ENCODE measurements at regions not wholly inside any gene's neighbourhood (a gene's known extent, or its start where the extent isn't known, plus 50 kb on each side); places are given as distances from the start of the nearest gene placed in this dataset.
"Not testable (repeated sequence)": the region's sequence is repeated elsewhere in the genome, so short reads cannot be mapped to it uniquely, and the experiment has no call there.

- H3K27ac ChIP-seq (ENCODE audit: low read depth, low read length); H3K9me3 ChIP-seq (ENCODE audit: control insufficient read depth, insufficient read depth, low read length); H3K9ac ChIP-seq (ENCODE audit: low read depth, low read length); H3K36me3 ChIP-seq (ENCODE audit: control insufficient read depth, insufficient read depth, low read length); H3K27me3 ChIP-seq (ENCODE audit: control insufficient read depth, insufficient read depth, low read length); H3K4me3 ChIP-seq (ENCODE audit: low read depth, low read length); H3K4me1 ChIP-seq (ENCODE audit: control insufficient read depth, insufficient read depth, low read length): not testable (repeated sequence)
These were observed 214.8 kb upstream of the ZNF469 start for GRCh38 chr16:88167798-88168556.

GRCh38 chr16:88168557-88168949 is 214.2 kb upstream of the ZNF469 start:
- H3K4me1 ChIP-seq (ENCODE audit: control insufficient read depth, insufficient read depth, low read length); H3K9ac ChIP-seq (ENCODE audit: low read depth, low read length); H3K27me3 ChIP-seq (ENCODE audit: control insufficient read depth, insufficient read depth, low read length); H3K36me3 ChIP-seq (ENCODE audit: control insufficient read depth, insufficient read depth, low read length); H3K4me3 ChIP-seq (ENCODE audit: low read depth, low read length); H3K27ac ChIP-seq (ENCODE audit: low read depth, low read length); H3K9me3 ChIP-seq (ENCODE audit: control insufficient read depth, insufficient read depth, low read length): not testable (repeated sequence)

GRCh38 chr16:88169136-88169830 is 213.5 kb upstream of the ZNF469 start:
- not testable (repeated sequence) for H3K9me3 ChIP-seq (ENCODE audit: control insufficient read depth, insufficient read depth, low read length); H3K27ac ChIP-seq (ENCODE audit: low read depth, low read length); H3K4me3 ChIP-seq (ENCODE audit: low read depth, low read length); H3K9ac ChIP-seq (ENCODE audit: low read depth, low read length); H3K36me3 ChIP-seq (ENCODE audit: control insufficient read depth, insufficient read depth, low read length); H3K4me1 ChIP-seq (ENCODE audit: control insufficient read depth, insufficient read depth, low read length); H3K27me3 ChIP-seq (ENCODE audit: control insufficient read depth, insufficient read depth, low read length)

GRCh38 chr16:88169831-88170165 is 213.0 kb upstream of the ZNF469 start:
- not testable (repeated sequence) for H3K4me3 ChIP-seq (ENCODE audit: low read depth, low read length); H3K36me3 ChIP-seq (ENCODE audit: control insufficient read depth, insufficient read depth, low read length); H3K9ac ChIP-seq (ENCODE audit: low read depth, low read length); H3K4me1 ChIP-seq (ENCODE audit: control insufficient read depth, insufficient read depth, low read length); H3K9me3 ChIP-seq (ENCODE audit: control insufficient read depth, insufficient read depth, low read length); H3K27ac ChIP-seq (ENCODE audit: low read depth, low read length); H3K27me3 ChIP-seq (ENCODE audit: control insufficient read depth, insufficient read depth, low read length)

GRCh38 chr16:88170528-88170991 is 212.2 kb upstream of the ZNF469 start:
- Histone ChIP-seq H3K27ac (ENCODE audit: low read depth, low read length) (no peak overlapping the region), H3K4me1 (ENCODE audit: control insufficient read depth, insufficient read depth, low read length) (no peaks in the 10 kb centered on the region), H3K27me3 (ENCODE audit: control insufficient read depth, insufficient read depth, low read length) (no peaks in the 10 kb centered on the region), H3K9ac (ENCODE audit: low read depth, low read length) (no peak overlapping the region), H3K36me3 (ENCODE audit: control insufficient read depth, insufficient read depth, low read length) (no peaks in the 10 kb centered on the region), H3K9me3 (ENCODE audit: control insufficient read depth, insufficient read depth, low read length) (no peaks in the 10 kb centered on the region; the same call in 1 of the 2 replicates), H3K4me3 (ENCODE audit: low read depth, low read length) (no peak overlapping the region)

- H3K4me1 ChIP-seq (ENCODE audit: control insufficient read depth, insufficient read depth, low read length); H3K9ac ChIP-seq (ENCODE audit: low read depth, low read length); H3K27me3 ChIP-seq (ENCODE audit: control insufficient read depth, insufficient read depth, low read length); H3K27ac ChIP-seq (ENCODE audit: low read depth, low read length); H3K4me3 ChIP-seq (ENCODE audit: low read depth, low read length); H3K36me3 ChIP-seq (ENCODE audit: control insufficient read depth, insufficient read depth, low read length); H3K9me3 ChIP-seq (ENCODE audit: control insufficient read depth, insufficient read depth, low read length): not testable (repeated sequence)
These were observed 211.6 kb upstream of the ZNF469 start for GRCh38 chr16:88171126-88171525.

GRCh38 chr16:88176184-88176583 is 206.6 kb upstream of the ZNF469 start:
- not testable (repeated sequence) for H3K9ac ChIP-seq (ENCODE audit: low read depth, low read length); H3K27ac ChIP-seq (ENCODE audit: low read depth, low read length); H3K4me1 ChIP-seq (ENCODE audit: control insufficient read depth, insufficient read depth, low read length); H3K4me3 ChIP-seq (ENCODE audit: low read depth, low read length); H3K27me3 ChIP-seq (ENCODE audit: control insufficient read depth, insufficient read depth, low read length); H3K36me3 ChIP-seq (ENCODE audit: control insufficient read depth, insufficient read depth, low read length); H3K9me3 ChIP-seq (ENCODE audit: control insufficient read depth, insufficient read depth, low read length)

GRCh38 chr16:88176591-88177180 is 206.1 kb upstream of the ZNF469 start:
- H3K27ac ChIP-seq (ENCODE audit: low read depth, low read length); H3K4me1 ChIP-seq (ENCODE audit: control insufficient read depth, insufficient read depth, low read length); H3K36me3 ChIP-seq (ENCODE audit: control insufficient read depth, insufficient read depth, low read length); H3K27me3 ChIP-seq (ENCODE audit: control insufficient read depth, insufficient read depth, low read length); H3K9ac ChIP-seq (ENCODE audit: low read depth, low read length); H3K9me3 ChIP-seq (ENCODE audit: control insufficient read depth, insufficient read depth, low read length); H3K4me3 ChIP-seq (ENCODE audit: low read depth, low read length): not testable (repeated sequence)

GRCh38 chr16:88178251-88178650 is 204.5 kb upstream of the ZNF469 start:
- not testable (repeated sequence) for H3K4me3 ChIP-seq (ENCODE audit: low read depth, low read length); H3K4me1 ChIP-seq (ENCODE audit: control insufficient read depth, insufficient read depth, low read length); H3K27me3 ChIP-seq (ENCODE audit: control insufficient read depth, insufficient read depth, low read length); H3K27ac ChIP-seq (ENCODE audit: low read depth, low read length); H3K36me3 ChIP-seq (ENCODE audit: control insufficient read depth, insufficient read depth, low read length); H3K9me3 ChIP-seq (ENCODE audit: control insufficient read depth, insufficient read depth, low read length); H3K9ac ChIP-seq (ENCODE audit: low read depth, low read length)

- not testable (repeated sequence) for H3K9me3 ChIP-seq (ENCODE audit: control insufficient read depth, insufficient read depth, low read length); H3K4me1 ChIP-seq (ENCODE audit: control insufficient read depth, insufficient read depth, low read length); H3K27ac ChIP-seq (ENCODE audit: low read depth, low read length); H3K27me3 ChIP-seq (ENCODE audit: control insufficient read depth, insufficient read depth, low read length); H3K4me3 ChIP-seq (ENCODE audit: low read depth, low read length); H3K9ac ChIP-seq (ENCODE audit: low read depth, low read length); H3K36me3 ChIP-seq (ENCODE audit: control insufficient read depth, insufficient read depth, low read length)
These were observed 203.9 kb upstream of the ZNF469 start for GRCh38 chr16:88178896-88179295.

GRCh38 chr16:88182967-88183881 is 199.5 kb upstream of the ZNF469 start:
- not testable (repeated sequence) for H3K4me1 ChIP-seq (ENCODE audit: control insufficient read depth, insufficient read depth, low read length); H3K9me3 ChIP-seq (ENCODE audit: control insufficient read depth, insufficient read depth, low read length); H3K27me3 ChIP-seq (ENCODE audit: control insufficient read depth, insufficient read depth, low read length); H3K27ac ChIP-seq (ENCODE audit: low read depth, low read length); H3K36me3 ChIP-seq (ENCODE audit: control insufficient read depth, insufficient read depth, low read length); H3K9ac ChIP-seq (ENCODE audit: low read depth, low read length); H3K4me3 ChIP-seq (ENCODE audit: low read depth, low read length)
